ENCODE measurements at regions not wholly inside any gene's neighbourhood (a gene's known extent, or its start where the extent isn't known, plus 50 kb on each side); places are given as distances from the start of the nearest gene placed in this dataset.
A peak's percentile ranks its signal among the peaks of the same experiment; 100 is the strongest.

- no peak for DNase-seq
Measured at GRCh38 chr7:22002726-22003125, 57.0 kb upstream of the CDCA7L start.

GRCh38 chr7:22001345-22002004 is 55.8 kb upstream of the CDCA7L start:
- peak; percentile 84 for DNase-seq

DNA sequence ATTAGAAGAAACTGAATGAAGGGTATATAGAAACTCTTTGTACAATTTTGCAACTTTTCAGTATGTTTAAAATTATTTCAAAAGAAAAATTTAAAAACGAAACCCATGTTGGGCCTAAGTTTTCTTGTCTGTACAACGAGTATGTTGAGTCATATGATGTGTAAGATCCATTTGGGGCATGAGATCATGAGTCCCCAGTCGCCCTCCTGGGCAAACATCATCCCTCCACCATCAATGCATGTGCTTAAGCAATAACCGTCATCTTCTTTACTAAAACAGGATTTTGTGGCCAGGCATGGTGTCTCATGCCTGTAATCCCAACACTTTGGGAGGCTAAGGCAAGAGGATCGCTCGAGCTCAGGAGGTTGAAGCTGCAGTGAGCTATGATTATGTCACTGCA is 54.2 kb upstream of the CDCA7L start:
- DNase-seq, result peak; percentile 35

GRCh38 chr7:21996641-21997040 is 50.9 kb upstream of the CDCA7L start:
- peak; percentile 24 for DNase-seq

All from fibroblast of skin of right biceps (primary cell).